Thyroid gland (tissue), 4 donors: ENCODE measurements at regions not wholly inside any gene's neighbourhood (a gene's known extent, or its start where the extent isn't known, plus 50 kb on each side); places are given as distances from the start of the nearest gene placed in this dataset.
A peak's percentile ranks its signal among the peaks of the same experiment; 100 is the strongest.

ENCODE experiments used
- DNase-seq, 2 donors: peaks; one replicate each; pipeline ENCODE4 v3.0.0-alpha.2; 2019
- H3K27ac ChIP-seq, 3 donors: fragments of 200-600 bp; sonication (generic); 1 replicate in 2 of 3; 2 replicates in 1 of 3; pipeline ENCODE4 v1.5.1; 2016 to 2019; ENCODE audit warnings: mild to moderate bottlenecking in 1 of 3, moderate library complexity in 1 of 3
- H3K27me3 ChIP-seq: fragments of 200-600 bp; sonication (generic); one replicate; pipeline ENCODE4 v1.5.1; 2019
- H3K36me3 ChIP-seq, 2 donors: fragments of 200-600 bp; sonication (generic); one replicate each; pipeline ENCODE4 v1.5.1; 2016 to 2019
- H3K4me1 ChIP-seq, 2 donors: fragments of 200-600 bp; sonication (generic); one replicate each; pipeline ENCODE4 v1.5.1; 2017 to 2019
- H3K4me3 ChIP-seq, 3 donors: fragments of 200-600 bp; sonication (generic); replicated peaks in 1 of 3; 1 replicate in 2 of 3; 2 replicates in 1 of 3; pipeline ENCODE4 v1.5.1; 2016; ENCODE audit warnings: mild to moderate bottlenecking in 1 of 3
- H3K9me3 ChIP-seq: fragments of 200-600 bp; sonication (generic); one replicate; pipeline ENCODE4 v1.5.1; 2017
- CTCF ChIP-seq, 6 experiments: fragments of 200-600 bp in 3 of 6; fragments of 450-650 bp in 3 of 6; sonication (generic) in 3 of 6; IDR thresholded peaks; one replicate each; pipeline ENCODE4 v1.5.1; 2016 to 2019; ENCODE audit warnings: antibody characterized with exemption in 6 of 6, mild to moderate bottlenecking in 2 of 6, inconsistent platforms in 1 of 6, moderate library complexity in 1 of 6
- POLR2A ChIP-seq, 2 donors: fragments of 450-650 bp; IDR thresholded peaks; one replicate each; pipeline ENCODE4 v1.6.1; 2017; ENCODE audit warnings: antibody characterized with exemption in 2 of 2, mild to moderate bottlenecking in 2 of 2, moderate library complexity in 1 of 2
- WGBS, 2 donors: methylation state at CpG; one replicate each; pipeline ENCODE4 v1.1.5; 2017; 5-methylcytosine and 5-hydroxymethylcytosine counted together
- intact Hi-C: fragments of 100-400 bp; cut with DNase I; formaldehyde crosslinking; loops from one replicate; pipeline ENCODE4 v1.15.1; 2023

- Histone ChIP-seq H3K27ac (no peak overlapping the region), H3K36me3 (no peaks in the 10 kb centered on the region), H3K4me1 (no peaks in the 10 kb centered on the region), H3K9me3 (no peaks in the 10 kb centered on the region), H3K27me3 (no peaks in the 10 kb centered on the region), H3K4me3 (no peak overlapping the region)
- TF ChIP-seq CTCF (IDR thresholded peaks at IDR 0.05) (no peak), POLR2A (IDR thresholded peaks at IDR 0.05) (no peak)
- intact Hi-C loops = no loop called here
- no peak for DNase-seq
Measured at GRCh38 chr2:190127651-190128050, 65.1 kb upstream of the MSTN start.

- Histone ChIP-seq H3K4me1 (no peaks in the 10 kb centered on the region), H3K27me3 (no peaks in the 10 kb centered on the region), H3K4me3 (no peak overlapping the region), H3K9me3 (no peaks in the 10 kb centered on the region), H3K36me3 (no peaks in the 10 kb centered on the region), H3K27ac (no peak overlapping the region)
- intact Hi-C loops = no loop called here
- DNase-seq = no peak
- no peak for TF ChIP-seq CTCF (IDR thresholded peaks at IDR 0.05)
- TF ChIP-seq POLR2A (IDR thresholded peaks at IDR 0.05) = no peak
Measured at GRCh38 chr2:190126798-190127197, 64.3 kb upstream of the MSTN start.

GRCh38 chr2:190123956-190124355 lies 61.4 kb upstream of the MSTN start:
- no peaks in the 10 kb centered on the region for H3K27me3 ChIP-seq
- H3K9me3 ChIP-seq = no peaks in the 10 kb centered on the region
- no peak for DNase-seq
- TF ChIP-seq POLR2A (IDR thresholded peaks at IDR 0.05) (no peak), CTCF (IDR thresholded peaks at IDR 0.05) (no peak)
- H3K4me1 ChIP-seq = no peaks in the 10 kb centered on the region
- no peak overlapping the region for H3K4me3 ChIP-seq
- intact Hi-C loops = no loop called here
- WGBS, 2 donors = 100% methylated on average over 1 to 2 of the region's 2 CpGs
- H3K27ac ChIP-seq = no peak overlapping the region
- H3K36me3 ChIP-seq = no peaks in the 10 kb centered on the region

- no peak overlapping the region for H3K4me3 ChIP-seq
- H3K27me3 ChIP-seq = no peaks in the 10 kb centered on the region
- intact Hi-C loops = no loop called here
- DNase-seq = no peak
- H3K36me3 ChIP-seq = no peaks in the 10 kb centered on the region
- no peak overlapping the region for H3K27ac ChIP-seq
- no peaks in the 10 kb centered on the region for H3K9me3 ChIP-seq
- no peak for TF ChIP-seq POLR2A (IDR thresholded peaks at IDR 0.05)
- TF ChIP-seq CTCF (IDR thresholded peaks at IDR 0.05) = peak in 4 of 6 experiments; percentile 15 to 43 (median 38)
- H3K4me1 ChIP-seq = no peaks in the 10 kb centered on the region
- WGBS, 2 donors = 48 to 75% methylated on average over 1 of the region's 1 CpG
Measured at GRCh38 chr2:190121971-190122370, 59.4 kb upstream of the MSTN start.

GRCh38 chr2:190121305-190121704 lies 58.8 kb upstream of the MSTN start:
- intact Hi-C loops = no loop called here
- no peak for TF ChIP-seq CTCF (IDR thresholded peaks at IDR 0.05)
- no peak for TF ChIP-seq POLR2A (IDR thresholded peaks at IDR 0.05)

More at GRCh38 chr2:190121305-190121704, 58.8 kb upstream of the MSTN start:
- Histone ChIP-seq H3K27ac (no peak overlapping the region), H3K4me1 (no peaks in the 10 kb centered on the region), H3K9me3 (no peaks in the 10 kb centered on the region), H3K4me3 (no peak overlapping the region), H3K27me3 (no peaks in the 10 kb centered on the region), H3K36me3 (no peaks in the 10 kb centered on the region)
- DNase-seq = no peak
